ENCODE measurements at regions not wholly inside any gene's neighbourhood (a gene's known extent, or its start where the extent isn't known, plus 50 kb on each side); places are given as distances from the start of the nearest gene placed in this dataset.

DNA sequence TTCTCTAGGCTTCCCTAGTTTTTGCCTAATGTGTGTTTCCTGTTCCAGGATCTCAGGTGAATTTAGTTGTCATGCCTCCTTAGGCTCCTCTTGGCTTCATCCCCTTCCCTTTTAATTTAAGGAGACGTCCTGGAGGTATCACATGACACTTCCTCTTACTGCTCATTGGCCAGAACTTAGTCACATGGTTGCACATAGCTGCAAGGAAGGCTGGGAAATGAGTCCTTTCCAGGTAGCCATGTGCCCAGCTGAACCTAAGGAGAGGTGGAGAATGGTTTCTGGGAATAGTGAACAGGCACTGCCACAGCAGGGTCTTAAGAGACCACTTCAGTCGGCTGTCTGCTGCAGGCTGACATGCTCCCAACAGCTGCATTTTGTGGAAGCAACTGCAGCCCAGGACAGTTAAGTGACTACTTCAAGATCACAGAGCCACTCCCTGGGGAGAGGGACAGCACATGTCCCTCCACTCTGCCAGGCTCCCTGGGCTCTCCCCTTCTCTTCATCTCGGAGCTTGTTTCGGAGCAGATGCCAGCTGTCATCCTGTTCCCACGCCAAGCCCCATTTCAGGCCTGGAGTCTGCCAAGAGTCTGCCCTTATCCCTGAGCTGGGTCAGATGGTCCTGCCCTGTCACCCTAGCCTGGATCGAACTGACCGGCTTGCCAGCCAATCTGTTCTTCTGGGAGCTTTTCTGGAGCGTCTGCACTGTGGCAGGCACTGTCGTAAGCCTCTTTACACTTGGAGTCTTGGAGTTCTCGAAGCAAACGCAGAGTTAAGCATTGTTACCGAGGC, 81.4 kb upstream of the FOXF1 start:
- no peak for DNase-seq

DNA sequence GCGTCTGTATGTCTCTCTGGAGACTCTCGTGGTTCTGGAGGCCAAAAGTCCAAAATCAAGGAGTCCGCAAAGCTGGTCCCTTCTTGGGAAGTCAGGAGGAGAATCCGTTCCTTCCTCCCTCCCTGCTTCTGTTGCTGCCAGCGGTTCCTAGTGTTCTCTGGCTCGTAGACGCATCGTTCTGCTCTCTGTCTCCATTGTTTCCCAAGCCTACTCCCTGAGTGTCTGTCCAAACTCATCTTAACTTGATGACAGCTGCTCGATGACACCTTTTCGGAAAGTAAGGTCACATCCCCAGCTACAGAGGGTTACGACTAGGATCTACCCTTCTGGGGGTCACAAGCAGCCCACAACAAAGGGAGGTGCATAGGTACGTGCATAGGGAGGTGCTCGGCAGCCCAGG, 80.7 kb upstream of the FOXF1 start:
- DNase-seq: no peak

DNA sequence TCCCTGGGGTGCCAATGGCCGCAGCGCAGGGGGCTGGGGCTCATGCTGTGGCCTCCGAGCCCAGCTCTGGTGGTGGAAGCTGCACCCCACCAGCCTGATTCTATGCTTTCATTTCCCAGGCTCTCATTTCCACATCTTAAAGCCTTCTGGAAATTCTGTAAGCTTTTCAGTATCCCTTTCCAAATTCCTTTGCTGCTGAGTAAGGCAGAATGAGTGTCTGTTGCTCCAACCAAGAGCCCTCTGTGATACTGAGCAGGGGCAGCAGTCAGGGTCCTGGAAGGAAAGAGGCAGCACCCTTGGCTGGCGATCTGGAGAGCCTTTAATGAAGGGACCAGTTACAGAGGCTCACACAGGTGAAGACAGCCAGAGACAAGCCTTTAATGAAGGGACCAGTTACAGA, 79.5 kb upstream of the FOXF1 start:
- no peak for DNase-seq

DNA sequence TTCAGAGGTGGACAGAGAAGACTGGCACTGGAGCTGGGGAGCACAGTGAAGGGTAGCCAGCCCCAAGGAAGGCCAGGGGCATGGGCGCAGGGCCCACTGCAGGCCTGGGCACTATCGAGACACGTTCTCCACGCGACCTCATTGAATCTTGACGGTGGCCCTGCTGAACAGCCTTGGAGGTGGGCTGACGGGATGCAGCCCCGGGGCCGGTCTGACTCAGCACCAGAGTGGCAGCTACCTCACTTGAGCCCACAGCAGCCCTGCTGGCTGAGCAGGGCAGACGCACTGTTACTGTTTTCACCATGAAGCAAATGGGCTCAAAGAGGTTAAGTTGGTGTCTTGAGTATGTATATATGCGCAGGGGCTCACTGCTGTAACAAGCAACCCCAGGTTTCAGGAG, 78.8 kb upstream of the FOXF1 start:
- DNase-seq: no peak

DNA sequence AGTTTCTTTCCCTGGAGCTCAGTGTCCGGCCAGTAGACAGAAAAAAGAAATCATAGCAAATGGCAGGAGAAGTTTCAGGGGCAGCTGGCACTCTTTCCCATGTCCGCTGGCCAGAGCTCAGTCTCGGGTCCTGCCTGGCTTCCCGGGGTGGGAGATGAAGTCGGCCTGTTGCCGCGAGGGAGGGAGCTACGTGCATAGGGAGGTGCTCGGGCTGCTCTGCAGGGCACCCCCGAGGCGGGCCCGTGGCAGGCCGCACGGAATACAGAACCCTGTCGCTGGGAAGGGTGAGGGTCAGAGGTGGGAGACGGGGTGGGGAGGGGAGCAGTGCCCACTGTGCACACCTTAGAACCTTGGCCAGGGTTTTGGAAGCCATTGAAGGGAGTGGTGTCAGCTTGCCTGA, 78.3 kb upstream of the FOXF1 start:
- no peak for DNase-seq

DNA sequence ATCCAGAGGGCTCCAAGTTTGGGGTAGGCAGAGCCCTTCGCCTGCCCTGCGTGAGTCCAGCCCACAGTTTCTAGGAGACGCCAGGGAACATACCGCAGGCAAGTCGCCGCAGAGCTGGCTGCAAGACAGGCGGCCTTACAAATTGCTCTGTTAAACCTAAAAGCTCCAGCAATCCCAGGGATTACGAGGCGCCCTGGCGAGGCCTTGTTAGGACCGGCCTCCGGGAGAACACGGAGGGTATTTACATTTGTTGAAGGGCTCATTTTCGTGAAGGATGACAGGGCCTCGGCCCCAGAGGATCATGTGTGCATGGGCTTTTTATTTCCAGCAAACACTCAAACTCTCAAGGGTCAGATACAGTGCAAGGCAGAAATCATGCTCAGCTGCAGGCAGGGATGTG, 77.6 kb upstream of the FOXF1 start:
- no peak for DNase-seq

DNA sequence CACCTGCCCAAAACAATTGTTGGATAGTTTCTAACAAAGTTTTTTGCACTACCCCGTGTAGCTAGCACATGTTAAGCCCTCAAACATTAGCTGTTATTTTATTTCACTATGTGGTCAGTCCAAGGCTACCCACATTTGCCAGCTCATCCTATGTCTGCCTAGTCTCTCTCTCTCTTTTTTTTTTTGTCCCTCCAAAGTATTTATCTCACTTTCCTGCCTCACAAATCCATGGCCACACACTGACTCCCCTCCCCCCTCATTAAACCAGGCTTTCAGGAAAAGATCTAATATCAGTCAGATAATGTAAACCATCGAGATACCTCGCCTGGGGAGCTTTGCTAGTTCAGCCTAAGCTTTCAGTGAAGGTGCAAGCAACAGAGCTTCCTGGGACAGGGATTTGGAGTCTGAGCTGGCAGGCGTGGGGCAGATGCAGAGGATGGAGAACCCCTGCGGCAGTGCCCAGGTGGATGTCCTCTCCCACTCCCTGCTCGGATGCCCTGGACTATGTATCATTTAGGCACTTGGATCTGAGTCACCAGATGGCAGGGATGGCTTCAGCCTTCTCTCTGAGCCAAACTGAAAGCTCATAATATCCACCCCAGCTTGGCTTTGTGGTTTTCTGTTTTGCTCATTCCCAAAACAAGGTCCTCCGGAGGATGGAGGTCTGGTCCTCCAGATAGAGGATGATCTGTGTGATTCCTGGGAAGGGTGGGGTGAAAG, 73.7 kb upstream of the FOXF1 start:
- DNase-seq: no peak

DNA sequence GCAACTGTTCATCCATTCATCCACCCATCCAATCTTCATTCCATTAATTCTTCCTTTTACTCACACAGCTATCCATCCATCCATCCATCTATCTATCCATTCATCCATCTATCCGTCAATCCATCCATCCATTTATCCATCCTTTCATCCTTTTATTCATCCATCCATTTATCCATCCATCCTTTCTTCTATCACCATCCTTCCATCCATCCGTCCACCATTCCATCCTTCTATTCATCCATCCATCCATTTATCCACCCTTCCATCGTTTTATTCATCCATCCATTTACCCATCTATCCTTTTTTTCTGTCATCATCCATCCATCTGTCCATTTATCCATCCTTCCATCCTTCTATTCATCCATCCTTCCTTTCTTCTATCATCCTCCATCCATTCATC, 73.0 kb upstream of the FOXF1 start:
- DNase-seq: no peak

DNA sequence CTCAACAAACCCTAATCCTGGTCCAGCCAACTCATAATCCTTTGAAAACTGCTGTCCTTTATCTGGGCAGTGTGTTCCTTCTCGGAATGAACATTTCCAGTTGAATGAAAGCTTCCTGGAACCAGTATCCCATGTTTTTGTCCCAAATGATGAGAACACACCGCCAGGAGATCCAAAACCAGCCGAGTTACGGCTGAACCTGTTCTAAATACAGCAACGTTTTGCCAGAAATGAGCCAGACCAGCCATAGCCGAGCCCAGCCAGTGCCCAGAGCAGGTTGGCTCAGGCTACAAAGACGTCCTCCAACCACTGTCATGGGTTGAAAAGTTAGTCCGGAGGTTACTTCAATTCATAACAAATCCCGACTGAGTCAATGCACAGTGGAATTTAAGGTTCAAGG, 67.6 kb upstream of the FOXF1 start:
- DNase-seq: no peak

DNA sequence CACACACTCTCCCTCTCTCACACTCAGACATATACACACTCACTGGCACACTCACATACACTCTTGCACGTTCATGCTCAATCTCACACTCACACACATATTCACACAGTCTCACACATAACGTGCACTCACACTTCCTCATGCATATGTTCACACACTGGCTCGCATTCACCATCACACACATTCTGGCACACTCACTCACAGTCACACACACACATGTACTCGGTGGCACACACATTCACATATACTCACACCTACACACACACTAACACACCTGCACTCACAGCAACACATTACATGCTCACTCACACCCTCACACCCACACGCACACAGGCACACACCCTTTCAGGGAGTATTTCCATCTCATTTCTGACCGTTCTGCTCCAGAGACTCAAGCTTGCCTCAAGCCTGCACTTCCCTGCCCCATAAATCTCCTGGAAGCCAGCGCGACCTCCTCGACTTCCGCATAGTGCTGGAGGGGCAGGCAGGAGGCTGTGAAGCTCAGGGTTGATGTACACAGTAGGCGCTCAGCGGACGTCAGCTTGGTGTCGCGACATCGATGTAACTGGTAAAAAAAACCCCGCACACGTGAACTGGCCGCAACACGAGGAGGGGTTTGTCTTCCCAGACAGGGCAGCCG, 66.7 kb upstream of the FOXF1 start:
- no peak for DNase-seq

DNA sequence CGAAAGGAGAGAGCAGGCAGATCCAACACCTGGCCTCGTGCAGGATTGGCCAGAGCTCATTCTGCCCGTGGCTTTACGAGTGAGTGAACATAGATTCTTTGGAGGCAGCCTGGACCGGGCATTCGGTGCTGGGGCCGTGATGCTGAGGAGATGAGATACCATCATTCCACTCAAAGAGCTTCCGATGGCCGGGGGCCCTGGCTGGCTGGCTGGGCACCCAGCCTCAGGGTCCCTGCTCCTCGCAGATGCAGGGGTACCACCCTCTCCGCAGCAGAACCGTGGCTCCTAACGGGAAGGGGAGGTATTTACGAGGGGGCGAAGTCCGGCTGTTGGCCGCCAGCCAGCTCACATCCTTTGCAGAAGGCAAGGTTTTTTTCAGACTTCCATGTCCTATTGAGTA, 66.1 kb upstream of the FOXF1 start:
- no peak for DNase-seq

DNA sequence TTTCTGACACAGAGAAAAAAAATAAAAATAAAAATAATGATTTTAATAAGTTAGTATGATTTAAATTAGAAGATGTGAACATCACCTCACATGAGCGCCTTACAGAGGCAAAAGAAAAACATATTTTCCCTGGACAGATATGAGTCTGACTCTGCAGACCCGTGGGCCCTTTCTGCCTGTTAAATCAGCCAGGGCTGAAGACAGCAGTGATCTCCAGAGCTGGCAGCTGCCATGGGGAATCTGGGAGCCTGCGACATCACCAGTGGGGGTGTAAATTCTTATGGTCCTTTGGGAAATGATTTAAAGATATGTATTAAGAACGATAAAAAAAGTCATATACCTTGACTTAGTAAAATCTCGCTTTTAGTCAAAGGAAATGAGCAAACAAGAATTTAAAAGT, 65.7 kb upstream of the FOXF1 start:
- no peak for DNase-seq

DNA sequence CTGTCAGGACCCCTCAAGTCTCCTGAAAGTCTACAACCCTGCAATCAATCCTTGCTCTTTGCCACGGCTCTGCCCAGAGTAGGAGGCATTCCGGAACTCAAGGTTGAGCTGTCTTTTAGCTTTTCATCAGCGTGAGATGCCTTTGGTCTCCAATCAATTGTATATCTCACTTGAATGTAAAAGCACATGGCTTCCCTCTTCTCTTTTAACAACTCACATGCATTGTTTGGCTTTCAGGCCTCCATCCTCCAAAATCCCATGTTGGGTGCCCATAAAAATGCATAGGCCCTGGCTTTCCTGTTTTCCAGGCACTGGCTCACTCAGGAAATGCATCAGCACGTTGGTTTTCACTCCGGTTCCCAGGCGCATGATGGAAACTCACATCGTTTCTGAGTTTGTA, 64.0 kb upstream of the FOXF1 start:
- no peak for DNase-seq

DNA sequence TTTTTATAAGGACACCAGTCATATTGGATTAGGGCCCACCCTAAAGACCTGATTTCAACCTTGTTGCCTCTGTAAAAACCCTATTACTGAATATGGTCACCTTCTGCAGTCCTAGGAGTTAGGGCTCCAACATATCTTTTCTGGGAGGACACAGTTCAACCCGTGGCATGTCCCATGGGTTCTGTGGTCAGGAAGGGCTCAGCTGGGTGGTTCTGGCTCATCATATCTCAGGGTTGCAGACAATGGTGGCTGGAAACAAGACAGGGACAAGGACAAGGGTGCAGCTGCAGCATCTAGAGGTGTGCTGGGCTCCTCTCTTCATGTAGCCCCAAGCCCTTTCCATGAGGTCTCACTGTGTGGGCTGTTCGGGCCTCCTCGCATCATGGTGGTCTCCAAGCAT, 63.1 kb upstream of the FOXF1 start:
- no peak for DNase-seq

DNA sequence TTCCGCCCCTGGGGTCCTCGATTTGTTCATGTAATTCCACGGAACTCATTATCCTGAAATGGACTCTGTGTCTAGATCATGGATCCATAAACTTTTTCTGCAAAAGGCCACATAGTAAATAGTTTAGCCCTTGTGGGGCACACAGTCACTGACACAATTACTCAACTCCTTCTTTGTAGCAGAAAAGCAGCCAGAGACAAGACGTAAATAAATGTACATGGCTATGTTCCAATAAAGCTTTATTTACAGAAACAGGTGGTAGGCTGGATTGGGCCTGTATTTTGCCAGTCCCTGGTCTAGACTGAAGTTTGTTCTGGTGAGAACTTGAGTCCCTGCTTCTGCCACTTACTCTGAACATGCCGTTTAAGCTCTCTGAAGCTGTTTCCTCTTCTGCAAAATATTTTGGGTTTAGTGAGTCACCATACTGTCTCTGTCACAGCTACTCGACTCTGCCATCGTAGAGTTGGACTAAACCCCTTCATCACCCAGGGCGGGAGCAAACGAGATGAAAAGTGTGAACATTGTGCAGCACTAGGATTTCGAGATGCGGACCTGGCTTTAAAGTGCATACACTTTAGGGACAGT, 61.9 kb upstream of the FOXF1 start:
- DNase-seq: no peak

DNA sequence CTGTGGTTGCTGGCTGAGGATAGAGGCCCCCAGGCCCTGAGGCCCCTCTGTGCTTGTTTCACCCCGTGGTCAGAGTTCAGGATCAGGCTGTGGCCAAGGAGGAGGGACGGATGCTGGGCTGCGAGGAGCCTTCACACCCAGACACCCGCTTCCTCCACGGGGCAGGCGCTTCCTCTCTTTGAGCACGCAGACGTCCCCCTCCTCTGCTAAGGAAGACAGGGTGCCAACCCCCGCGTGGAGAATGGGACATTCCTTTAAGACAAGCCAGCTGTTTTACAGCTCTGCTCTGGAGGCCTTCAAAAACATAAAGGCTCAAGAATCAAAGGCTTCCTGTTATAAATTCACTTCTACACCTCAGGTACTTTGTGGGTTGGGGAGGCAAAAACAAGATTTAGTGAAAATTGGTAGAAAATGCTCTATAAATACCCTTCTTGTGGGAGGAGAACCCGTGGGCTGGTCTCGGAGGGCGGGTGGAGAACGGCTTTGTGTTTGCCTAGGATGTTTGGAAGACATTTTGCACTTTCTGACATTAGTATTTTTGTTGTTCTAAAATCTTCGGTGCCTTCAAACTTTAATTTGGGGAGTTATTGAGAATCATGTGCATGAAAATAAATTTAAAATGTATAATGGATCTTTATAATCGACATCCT, 60.8 kb upstream of the FOXF1 start:
- DNase-seq: no peak

DNA sequence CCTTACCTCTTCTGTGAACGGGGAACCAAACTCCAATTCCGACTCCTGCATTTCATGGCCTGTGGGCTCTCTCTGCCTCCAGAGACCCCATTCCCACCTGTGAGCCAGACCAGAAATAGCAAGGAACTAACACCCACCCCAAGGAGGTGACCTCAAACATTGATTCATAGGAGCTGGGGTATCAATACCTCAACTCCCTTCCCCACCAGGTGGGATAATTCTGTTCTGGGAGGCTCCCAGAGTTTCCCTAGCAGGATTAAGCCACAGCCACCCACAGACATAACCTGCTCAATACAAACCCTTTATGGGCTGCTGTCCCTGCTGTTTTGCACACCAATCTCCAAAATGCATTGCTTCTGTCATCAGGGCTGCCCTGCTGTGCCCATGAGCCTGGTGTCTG, 59.6 kb upstream of the FOXF1 start:
- DNase-seq: no peak

DNA sequence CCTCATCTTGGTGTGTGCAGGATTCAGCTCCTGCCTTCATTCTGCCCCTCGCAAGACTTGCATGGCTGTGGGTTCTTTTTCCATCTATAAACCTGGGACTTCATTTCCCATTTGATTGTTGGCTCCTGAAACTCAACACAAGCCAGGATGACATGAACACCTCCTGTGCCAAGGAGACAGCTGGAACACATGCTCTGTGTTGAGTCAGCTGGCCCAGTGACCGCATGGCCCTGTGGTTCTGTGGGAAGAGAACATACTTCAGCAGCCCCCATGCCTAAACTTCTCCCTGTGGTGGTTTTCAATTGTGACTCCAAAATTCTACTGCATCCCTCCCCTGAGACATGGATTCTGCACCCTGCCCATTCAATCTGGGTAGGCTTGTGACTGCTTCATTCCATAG, 57.9 kb upstream of the FOXF1 start:
- DNase-seq: no peak

DNA sequence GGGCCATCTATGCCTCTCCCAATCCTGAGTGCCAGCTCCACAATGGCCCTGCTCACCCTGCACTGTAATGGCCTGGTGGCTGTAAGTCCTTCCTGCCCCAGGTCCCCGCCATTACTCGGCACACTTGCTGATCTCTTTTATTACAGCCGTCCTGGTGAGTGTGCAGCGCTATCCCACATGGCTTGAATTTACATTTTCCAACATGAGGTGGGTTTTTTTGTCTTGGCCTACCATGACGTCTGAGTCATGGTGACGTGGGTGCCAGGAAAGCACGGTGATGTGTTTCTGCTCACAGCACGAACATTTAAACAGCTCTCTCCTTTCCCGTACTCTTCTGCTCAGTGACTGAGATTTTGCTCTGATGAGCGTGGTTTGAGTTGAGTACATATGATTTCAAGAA, 55.2 kb upstream of the FOXF1 start:
- no peak for DNase-seq

DNA sequence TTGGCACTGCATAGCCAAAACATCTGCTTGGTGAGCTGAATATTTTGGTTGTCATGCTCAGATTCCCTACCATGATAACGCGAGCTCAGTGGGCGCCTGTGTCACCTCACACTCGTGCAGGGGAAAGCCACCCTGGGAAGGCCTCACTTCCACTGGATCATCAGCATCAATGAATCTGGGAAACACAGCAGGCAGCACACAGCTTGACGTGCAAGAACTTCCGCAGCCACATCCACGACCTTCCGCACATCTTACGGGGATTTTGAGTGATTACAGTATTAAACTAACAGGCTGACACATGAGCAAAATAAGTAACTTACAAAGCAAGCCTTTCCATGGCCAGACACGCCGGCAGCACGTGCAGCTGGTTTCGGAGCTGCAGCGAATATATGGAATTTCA, 54.7 kb upstream of the FOXF1 start:
- DNase-seq: no peak

DNA sequence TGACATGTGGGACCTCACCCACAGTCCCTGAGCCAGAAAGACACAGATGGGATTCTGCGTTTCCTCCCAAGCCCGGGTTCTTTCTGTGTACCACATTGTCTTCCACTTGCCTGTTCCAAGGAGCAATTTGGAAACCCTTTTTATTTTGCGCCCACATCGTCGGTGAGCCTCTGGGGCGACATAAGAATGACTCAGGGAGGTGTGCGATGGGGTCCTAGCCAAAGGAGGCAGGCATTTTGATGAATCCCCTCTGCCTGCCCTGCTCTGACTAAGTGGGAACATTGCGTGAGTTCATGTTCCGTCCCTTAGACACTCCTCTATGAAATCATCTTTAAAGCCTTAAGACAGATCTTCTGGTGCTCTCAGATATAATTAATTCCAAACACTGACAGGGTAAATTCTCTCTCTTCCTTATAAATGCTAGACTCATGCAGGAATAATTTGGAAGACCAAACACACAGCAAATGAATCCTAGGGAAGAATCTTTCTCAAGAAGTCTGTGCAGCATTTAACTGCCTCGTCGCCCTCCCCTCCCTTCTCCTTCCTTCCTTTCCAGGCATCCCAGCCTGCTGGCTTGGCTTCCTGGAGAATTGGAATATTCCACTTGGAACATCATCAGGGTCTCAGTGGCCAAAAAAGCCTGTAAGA, 52.7 kb upstream of the FOXF1 start:
- DNase-seq: no peak

DNA sequence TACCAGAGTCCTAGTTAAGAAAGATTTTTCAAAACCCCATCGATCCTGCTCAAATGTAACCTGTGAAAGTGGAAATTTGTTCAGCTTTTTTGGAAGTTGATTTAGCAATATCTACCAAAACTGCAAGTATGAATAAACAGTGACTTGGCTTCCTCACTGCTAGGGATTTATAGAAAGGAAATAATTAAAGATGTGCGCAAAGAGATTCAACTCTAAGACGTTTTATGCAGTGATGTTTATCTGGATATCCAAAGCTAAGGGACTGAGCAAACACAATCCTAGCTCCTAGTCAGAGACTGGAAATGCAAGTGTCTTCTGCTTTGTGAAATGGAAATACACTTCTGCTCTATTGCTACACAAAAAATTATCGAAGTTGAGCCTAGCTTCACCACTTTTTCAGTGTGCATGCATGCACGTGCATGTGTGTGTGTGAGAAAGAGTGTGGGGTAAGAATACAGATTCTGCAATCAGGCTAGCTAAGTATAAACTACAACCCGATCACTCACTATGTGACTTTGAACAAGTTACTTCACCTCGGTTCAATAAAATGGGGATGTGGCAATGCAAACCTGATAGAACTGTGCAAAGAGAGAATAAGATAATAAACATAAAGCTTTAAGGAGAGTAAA, 52.1 kb upstream of the FOXF1 start:
- no peak for DNase-seq
